ENCODE measurements at regions not wholly inside any gene's neighbourhood (a gene's known extent, or its start where the extent isn't known, plus 50 kb on each side); places are given as distances from the start of the nearest gene placed in this dataset.

GRCh38 chr15:101558221-101558941 lies 68.9 kb upstream of the PCSK6 start:
- no peak for TF ChIP-seq CTCF (IDR thresholded peaks at IDR 0.05)
- no peak for DNase-seq
- Mint-ChIP-seq H3K4me1 (no peaks in the 10 kb centered on the region), H3K27me3 (ENCODE audit: low read depth, poor library complexity) (peaks cover 11% of the 10 kb centered on the region), H3K9me3 (no peaks in the 10 kb centered on the region), H3K4me3 (no peak overlapping the region), H3K36me3 (ENCODE audit: low read depth) (no peaks in the 10 kb centered on the region), H3K27ac (peak overlapping the region; percentile 88)

- Mint-ChIP-seq H3K4me1 (no peaks in the 10 kb centered on the region), H3K27me3 (ENCODE audit: low read depth, poor library complexity) (peaks cover 11% of the 10 kb centered on the region), H3K36me3 (ENCODE audit: low read depth) (no peaks in the 10 kb centered on the region), H3K9me3 (no peaks in the 10 kb centered on the region), H3K4me3 (no peak overlapping the region), H3K27ac (peak overlapping the region; percentile 57)
- no peak for DNase-seq
- TF ChIP-seq CTCF (IDR thresholded peaks at IDR 0.05) = no peak
Observed at GRCh38 chr15:101556273-101556672, 66.8 kb upstream of the PCSK6 start.

GRCh38 chr15:101554115-101554915 lies 64.8 kb upstream of the PCSK6 start:
- no peaks in the 10 kb centered on the region for H3K9me3 Mint-ChIP-seq
- no peak for DNase-seq
- TF ChIP-seq CTCF (IDR thresholded peaks at IDR 0.05) = no peak
- peaks cover 9% of the 10 kb centered on the region for H3K27me3 Mint-ChIP-seq (ENCODE audit: low read depth, poor library complexity)
- H3K36me3 Mint-ChIP-seq (ENCODE audit: low read depth) = no peaks in the 10 kb centered on the region
- H3K4me1 Mint-ChIP-seq = no peaks in the 10 kb centered on the region
- no peak overlapping the region for H3K4me3 Mint-ChIP-seq
- H3K27ac Mint-ChIP-seq = no peak overlapping the region

GRCh38 chr15:101551696-101552591 lies 62.4 kb upstream of the PCSK6 start:
- Mint-ChIP-seq H3K9me3 (peaks cover 13% of the 10 kb centered on the region), H3K4me3 (no peak overlapping the region), H3K27ac (no peak overlapping the region), H3K36me3 (ENCODE audit: low read depth) (peaks cover 4% of the 10 kb centered on the region), H3K4me1 (no peaks in the 10 kb centered on the region), H3K27me3 (ENCODE audit: low read depth, poor library complexity) (peaks cover 7% of the 10 kb centered on the region)
- no peak for TF ChIP-seq CTCF (IDR thresholded peaks at IDR 0.05)
- no peak for DNase-seq

- H3K27ac Mint-ChIP-seq = no peak overlapping the region
- DNase-seq = no peak
- no peak overlapping the region for H3K4me3 Mint-ChIP-seq
- TF ChIP-seq CTCF (IDR thresholded peaks at IDR 0.05) = no peak
- peaks cover 4% of the 10 kb centered on the region for H3K27me3 Mint-ChIP-seq (ENCODE audit: low read depth, poor library complexity)
- H3K4me1 Mint-ChIP-seq = no peaks in the 10 kb centered on the region
- peaks cover 14% of the 10 kb centered on the region for H3K9me3 Mint-ChIP-seq
- H3K36me3 Mint-ChIP-seq (ENCODE audit: low read depth) = peaks cover 4% of the 10 kb centered on the region
Observed at GRCh38 chr15:101550124-101550523, 60.6 kb upstream of the PCSK6 start.

Data from nephron progenitor cell (in vitro differentiated cells).